H1 (cell line): ENCODE measurements at regions not wholly inside any gene's neighbourhood (a gene's known extent, or its start where the extent isn't known, plus 50 kb on each side); places are given as distances from the start of the nearest gene placed in this dataset.

ENCODE experiments used
- EGR1 ChIP-seq: IDR thresholded peaks from 2 replicates; pipeline ENCODE4 v1.6.1; 2011; ENCODE audit warnings: low read depth, low read length, borderline replicate concordance
- HDAC6 ChIP-seq: IDR thresholded peaks from one replicate; pipeline ENCODE4 v1.7.1; 2012; ENCODE audit warnings: low read depth, mild to moderate bottlenecking, inconsistent platforms, low read length, moderate library complexity
- NANOG ChIP-seq: IDR thresholded peaks from 2 replicates; pipeline ENCODE4 v1.6.1; 2011; ENCODE audit warnings: low read length, low read depth, mild to moderate bottlenecking, inconsistent platforms; ENCODE audit not compliant: insufficient read depth, poor library complexity, severe bottlenecking
- SP1 ChIP-seq: IDR thresholded peaks from 2 replicates; pipeline ENCODE4 v1.6.1; 2011; ENCODE audit warnings: low read depth, low read length
- SP2 ChIP-seq: IDR thresholded peaks from 2 replicates; pipeline ENCODE4 v1.6.1; 2012; ENCODE audit warnings: mild to moderate bottlenecking, low read length, inconsistent platforms

- TF ChIP-seq SP1 (no peak), SP2 (no peak), HDAC6 (no peak), EGR1 (no peak), NANOG (no peak)
Measured at GRCh38 chr4:140305053-140305452, 68.4 kb upstream of the SCOC start (continued).
